ENCODE measurements at regions not wholly inside any gene's neighbourhood (a gene's known extent, or its start where the extent isn't known, plus 50 kb on each side); places are given as distances from the start of the nearest gene placed in this dataset.

DNA sequence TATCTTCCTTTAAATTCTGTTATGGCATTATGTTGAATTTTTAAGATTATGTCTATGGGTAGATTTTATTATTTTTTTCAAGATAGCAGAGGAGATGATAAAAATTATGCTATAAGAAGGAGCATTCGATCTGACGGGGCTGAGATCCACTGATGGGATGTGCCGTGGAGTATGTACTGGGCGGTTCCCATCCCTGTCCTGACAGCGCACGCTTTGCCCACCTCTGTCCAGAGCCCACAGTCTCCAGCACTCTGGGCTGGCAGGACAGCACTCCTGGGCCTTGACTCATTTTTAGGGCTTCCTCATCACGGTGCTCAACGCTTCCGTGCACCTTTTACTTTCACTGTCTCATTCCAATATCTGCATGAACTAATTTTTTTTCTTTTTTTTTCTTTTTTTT, 235.5 kb downstream of the TEX29 start:
- DNase-seq (ENCODE audit: low read depth in 2 of 2) = no peak

DNA sequence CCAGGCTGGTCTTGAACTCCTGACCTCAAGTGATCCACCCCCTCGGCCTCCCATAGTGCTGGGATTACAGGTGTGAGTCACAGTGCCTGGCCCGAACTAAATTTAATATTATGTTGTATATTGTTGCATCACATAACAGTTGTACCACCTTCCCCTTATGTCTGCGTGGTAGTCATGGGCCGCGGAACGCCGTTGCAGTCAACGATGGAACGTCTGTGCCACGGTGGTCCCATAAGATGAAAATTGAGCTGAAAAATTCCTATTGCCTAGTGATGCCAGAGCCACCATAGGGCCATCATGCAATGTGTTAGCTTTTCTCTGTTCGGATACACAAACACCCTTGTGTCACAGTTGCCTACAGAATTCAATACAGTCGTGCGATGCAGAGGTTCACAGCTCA, 236.1 kb downstream of the TEX29 start:
- DNase-seq (ENCODE audit: low read depth in 2 of 2) = no peak

DNA sequence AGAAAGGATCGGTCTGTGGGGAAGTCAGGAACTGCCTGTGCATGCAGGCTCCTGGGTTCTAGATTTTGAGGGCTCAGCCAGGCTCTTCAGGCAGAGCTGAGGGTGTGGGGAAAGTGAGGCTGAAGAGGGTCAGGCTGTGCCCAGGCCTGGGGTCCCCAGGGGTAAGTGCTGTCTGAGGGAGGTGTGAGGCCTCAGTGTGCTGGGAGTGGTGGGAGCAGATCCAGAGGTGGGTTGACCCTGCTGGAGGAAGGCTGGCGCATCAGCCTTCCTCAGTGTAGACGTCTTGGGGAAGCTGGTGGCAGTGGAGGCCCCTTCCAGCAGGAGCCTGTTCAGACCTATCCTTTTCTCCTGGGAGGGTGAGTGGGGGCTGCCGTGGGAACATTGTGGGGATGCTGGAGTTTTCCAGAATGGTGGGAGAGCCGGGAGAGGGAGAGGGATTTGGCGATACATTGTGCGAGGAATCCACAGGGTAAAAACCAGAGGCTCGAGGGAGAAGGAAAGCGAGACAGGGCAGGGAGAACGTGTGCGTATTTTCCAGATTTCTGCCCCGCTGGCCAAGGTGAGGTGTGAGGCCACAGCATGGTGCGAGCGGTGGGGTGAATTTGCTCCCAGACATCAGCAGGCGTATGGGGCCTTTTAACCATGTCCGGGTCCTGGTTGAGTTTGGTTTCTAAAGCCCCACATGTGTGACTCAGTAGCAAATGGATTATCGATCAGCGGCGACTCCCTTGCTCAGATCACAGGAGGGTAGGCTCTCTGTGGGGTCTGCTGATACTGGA, 237.7 kb downstream of the TEX29 start:
- no peak for DNase-seq (ENCODE audit: low read depth in 2 of 2)

DNA sequence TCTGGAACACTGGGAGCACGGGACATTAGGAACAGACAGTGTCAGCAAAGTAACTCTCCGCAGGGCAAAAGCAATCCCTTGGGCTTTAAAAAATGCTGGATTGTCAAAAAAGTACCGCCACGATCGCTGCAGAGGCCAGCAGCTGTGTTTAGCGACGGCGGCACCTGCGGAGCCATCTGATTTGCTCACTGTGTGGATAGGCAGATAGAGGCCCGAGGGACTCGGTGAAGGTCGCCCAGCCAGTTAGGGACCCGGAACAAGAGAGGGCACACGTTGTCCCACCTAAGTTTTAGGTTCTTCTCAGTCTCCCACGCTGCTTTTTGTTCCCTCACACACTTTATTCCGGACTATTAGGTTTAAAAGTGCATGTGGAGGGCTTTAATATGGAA, 238.3 kb downstream of the TEX29 start:
- no peak for DNase-seq (ENCODE audit: low read depth in 2 of 2)

DNA sequence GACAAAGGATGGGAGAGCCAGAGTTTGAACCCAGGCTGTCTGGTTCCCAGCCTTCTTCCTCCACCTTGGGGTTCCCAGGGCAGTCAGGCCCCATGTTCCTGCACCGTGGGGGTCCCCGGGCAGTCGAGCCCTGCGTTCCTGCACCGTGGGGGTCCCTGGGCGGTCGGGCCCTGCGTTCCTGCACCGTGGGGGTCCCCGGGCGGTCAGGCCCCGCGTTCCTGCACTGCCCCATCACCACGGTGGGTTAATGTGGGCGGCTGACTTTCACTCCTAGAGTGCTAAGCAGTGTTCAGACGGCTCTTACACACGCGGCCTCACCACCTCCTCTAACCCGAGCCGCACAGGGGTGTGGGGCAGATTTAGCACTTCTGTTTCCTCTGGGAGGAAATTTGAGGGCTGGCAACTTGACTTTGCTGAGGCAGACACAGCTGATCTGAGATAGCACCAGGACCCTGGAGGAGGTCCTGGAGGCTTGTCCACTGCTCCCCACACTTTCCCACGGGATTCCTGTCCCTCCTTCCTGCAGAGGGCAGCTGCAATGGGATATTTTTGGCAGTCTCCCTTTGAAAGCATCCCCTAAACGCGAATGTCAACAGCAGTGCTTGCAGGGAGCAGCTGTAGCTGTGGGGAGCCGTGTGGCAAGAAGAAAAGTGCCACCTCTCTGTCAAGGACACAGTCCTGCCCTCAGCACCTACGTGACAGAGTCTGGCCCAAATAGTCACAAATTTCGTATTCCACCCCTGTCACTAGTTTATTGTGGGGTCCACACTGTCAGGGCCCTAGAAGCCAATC, 239.4 kb downstream of the TEX29 start:
- no peak for DNase-seq (ENCODE audit: low read depth in 2 of 2)

DNA sequence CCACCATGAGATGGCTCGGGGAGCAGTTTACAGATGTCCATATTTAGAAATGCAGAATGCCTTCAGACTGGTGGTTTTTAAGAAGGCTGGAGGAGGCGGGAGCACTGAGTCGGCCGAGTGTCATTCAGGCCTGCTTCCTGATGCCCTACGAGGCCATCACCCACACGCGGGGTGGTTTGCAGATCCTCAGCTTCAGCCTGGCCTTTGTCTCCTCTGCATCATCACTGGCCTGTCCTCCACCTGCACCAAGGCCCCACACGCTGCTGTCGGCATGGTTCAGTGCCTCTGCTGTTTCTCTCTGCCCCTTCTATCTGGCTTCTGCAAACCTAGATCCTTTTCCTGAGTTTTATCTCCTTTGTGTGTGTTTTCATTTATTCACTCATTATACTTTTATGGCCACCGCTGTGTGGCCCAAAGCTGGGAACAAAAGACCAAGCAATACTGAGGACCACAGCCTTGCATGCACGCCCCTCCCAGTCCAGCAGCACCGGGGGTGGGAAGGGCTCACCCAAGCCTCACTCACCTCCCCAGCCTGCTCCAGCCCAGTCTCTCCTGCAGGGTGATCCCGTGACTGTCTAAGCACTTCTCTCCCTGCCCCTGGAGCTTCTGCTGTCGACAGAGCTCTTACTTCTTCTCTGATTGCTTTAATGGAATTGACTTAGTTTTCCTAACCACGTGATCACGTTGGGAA, 240.8 kb downstream of the TEX29 start:
- no peak for DNase-seq (ENCODE audit: low read depth in 2 of 2)

DNA sequence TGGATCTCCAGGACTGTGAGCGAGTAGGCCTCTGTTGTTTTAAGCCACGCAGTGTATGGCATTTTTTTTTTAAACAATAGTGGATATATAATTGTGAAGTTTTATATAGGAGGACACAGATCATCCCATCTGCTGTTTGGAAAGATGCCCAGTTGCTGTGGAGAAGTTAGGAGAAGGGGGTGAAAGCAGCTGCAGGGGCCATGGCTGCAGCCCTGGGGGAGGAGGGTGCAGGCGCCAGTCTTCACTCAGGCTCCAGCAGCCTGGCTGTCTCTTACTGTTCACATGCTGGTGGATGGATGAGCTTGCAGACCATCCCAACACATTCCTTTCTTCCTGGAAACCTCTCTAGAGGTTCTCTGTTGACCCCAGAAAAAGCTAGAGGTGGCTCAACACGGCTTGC, 242.3 kb downstream of the TEX29 start:
- no peak for DNase-seq (ENCODE audit: low read depth in 2 of 2)

DNA sequence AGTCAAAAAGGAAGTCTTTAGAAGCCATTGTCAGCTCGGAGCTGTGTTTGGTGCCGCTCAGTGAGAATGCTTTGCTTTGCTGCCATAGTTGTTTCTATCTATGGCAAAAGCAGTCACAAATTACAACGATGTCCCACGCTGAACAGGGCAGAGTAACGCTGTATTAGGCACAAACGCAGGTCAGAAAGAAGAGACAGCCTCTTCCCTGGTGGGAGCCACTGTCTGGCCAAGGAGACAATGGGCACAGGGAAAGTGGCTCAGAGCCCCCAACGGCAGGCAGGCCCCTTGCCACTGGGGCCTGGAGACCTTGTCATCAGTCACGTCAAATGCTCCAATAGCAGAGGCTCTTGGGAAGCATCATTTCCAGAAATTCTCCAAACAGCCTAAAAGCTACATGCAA, 244.2 kb downstream of the TEX29 start:
- no peak for DNase-seq (ENCODE audit: low read depth in 2 of 2)

DNA sequence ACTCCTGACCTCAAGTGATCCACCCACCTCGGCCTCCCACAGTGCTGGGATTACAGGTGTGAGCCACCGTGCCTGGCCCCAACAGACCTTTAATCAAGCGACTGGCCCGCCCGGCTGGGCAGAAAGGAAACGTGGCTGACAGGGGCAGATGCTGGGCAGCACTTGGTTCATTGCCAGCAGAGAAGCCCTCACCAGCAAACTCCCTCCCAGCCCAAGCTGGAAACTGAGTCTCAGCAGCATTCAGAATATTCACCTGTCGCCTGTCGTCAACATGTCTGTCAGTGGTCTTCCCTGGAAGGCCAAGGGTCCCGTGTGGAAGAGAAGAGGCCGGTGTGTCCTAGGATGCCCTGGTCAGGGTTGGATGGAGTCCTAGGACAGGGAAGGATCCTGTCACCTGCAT, 245.0 kb downstream of the TEX29 start:
- DNase-seq (ENCODE audit: low read depth in 2 of 2) = no peak

DNA sequence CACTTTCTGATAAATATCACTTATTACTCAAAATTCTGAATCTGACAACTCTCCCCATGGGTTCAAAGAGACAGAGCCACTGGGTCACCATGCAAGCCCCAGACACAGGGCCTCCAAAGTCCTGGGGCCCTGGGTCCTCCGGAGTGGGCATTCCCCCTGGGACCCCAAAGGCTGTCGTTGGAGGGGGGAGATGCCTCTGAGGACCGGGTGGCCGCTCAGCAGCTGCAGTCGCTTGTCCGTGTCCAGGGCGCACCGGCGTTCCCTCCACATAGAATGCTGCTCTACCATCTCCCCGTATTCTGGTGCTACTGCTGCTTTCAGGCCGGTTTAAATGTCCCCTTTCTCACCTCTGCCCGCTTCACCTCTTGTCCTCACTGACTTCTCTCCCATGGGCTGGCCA, 246.1 kb downstream of the TEX29 start:
- DNase-seq (ENCODE audit: low read depth in 2 of 2) = no peak

DNA sequence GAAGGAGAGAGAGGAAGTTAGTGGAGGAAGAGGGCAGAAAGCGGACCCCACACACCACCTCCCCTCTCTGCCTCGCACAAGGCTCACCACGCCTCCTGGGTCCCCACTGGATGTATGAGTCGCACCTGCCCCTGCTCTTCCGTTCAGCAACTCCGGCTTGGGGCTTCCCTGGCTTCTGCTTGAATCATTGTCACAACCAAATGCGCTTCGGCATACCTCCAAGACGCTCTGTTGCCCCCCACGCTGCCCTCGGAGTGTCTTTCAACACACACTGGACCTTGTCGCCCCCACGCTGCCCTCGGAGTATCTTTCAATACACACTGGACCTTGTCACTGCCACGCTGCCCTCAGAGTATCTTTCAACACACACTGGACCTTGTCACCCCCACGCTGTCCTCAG, 247.2 kb downstream of the TEX29 start:
- DNase-seq (ENCODE audit: low read depth in 2 of 2) = no peak

DNA sequence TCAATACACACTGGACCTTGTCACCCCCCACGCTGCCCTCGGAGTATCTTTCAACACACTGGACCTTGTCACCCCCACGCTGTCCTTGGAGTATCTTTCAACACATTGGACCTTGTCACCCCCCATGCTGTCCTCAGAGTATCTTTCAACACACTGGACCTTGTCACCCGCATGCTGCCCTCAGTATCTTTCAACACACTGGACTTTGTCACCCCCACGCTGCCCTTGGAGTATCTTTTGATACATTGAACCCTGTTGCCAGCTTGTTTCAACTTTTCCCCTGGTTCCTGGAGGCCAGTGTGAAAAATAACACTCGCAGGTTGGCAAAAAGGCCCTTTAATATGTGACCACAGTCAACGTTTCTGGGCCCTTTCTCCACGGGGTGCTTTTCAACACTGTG, 247.8 kb downstream of the TEX29 start:
- DNase-seq (ENCODE audit: low read depth in 2 of 2) = no peak

DNA sequence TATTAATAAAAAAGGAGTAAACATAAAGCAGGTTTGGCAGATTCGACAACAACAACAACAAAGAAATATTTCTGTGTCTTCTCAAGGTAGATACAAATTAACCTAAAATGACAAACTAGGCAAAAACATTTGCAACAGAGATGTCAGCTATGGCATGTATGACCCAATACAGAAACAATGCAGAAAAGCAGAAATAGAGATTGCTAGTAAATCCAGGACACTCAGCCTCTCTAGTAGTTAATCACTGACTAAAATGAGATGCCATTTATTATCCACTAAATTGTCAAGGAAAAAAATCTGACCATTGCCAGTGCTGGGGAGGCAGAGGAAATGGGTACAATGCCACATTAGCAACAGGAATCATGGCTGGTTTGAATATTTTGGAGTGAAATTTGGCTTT, 250.5 kb downstream of the TEX29 start:
- no peak for DNase-seq (ENCODE audit: low read depth in 2 of 2)

DNA sequence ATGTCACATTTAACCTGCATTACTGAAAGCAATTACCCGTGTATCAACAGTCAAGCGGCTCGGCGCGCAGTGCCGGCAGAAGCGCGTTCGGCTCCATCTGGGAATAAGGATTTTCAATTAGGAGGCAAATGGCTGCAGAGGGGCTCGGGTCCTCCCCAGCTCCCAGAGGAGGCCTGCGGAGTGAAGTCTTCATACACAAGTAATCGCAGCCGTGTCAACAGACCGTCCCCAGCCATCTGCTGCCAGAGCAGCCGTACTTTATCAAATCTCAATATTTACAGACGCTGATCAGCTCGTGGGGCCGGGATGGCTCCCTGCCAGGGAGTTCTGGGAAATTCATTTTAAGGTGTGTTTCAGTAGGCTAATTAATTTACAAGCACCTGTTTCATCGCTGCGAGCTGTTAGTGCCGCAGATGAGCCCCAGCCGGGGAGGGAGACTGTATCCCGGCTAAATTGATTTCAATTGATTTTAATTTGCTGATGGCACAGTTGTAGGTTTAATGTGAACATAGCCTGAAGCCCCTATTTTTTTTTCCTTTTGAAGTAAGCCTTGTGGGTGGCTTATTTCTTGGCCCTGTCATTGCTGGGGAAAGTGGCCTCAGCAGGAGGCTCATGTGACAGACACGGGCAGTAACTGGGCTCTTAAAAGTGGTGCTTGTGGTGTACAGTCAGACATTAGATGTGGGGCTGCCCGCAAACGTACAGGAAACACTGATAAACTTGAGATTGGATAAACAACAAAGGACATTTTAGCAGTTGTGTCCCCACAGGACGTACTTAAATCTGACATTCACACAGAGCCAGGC, 252.7 kb downstream of the TEX29 start:
- no peak for DNase-seq (ENCODE audit: low read depth in 2 of 2)

DNA sequence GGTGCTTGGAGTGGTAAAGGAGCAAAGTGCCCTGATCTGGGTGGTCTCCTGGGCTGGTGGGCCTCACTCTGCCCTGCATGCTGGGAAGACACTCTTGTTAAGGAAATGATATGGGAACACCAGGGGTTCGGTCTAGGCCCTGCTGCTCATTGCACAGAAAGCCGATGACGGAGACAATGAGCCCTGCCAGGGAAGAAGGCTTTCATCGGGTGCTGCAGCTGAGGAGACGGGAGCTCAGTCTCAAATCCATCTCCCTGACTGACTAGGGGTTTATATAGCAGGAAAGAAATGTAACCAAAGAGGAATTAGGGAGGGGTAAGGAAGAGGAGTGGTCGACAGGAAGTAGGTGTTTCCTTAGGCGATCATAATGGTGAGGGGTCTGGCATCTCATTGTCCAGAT, 253.4 kb downstream of the TEX29 start:
- no peak for DNase-seq (ENCODE audit: low read depth in 2 of 2)

DNA sequence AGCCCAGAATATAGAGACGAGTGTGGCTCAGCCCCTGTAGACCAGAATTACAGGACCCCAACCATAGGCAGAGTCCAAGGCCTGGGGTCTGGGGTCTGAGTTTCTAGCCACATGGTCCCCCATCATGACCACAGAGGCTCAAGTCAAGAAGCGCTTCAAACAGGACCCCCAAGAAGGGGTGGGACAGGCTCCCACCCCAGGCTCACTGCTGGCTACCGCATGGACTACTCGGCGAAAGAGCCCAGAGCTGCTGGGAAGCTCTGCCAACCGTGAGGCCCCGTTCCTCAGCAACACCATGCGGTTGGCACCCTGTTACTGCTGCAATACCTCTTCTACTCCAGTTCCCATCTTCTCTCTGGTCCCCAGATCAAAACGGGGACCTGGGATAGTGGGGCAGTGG, 254.8 kb downstream of the TEX29 start:
- no peak for DNase-seq (ENCODE audit: low read depth in 2 of 2)

DNA sequence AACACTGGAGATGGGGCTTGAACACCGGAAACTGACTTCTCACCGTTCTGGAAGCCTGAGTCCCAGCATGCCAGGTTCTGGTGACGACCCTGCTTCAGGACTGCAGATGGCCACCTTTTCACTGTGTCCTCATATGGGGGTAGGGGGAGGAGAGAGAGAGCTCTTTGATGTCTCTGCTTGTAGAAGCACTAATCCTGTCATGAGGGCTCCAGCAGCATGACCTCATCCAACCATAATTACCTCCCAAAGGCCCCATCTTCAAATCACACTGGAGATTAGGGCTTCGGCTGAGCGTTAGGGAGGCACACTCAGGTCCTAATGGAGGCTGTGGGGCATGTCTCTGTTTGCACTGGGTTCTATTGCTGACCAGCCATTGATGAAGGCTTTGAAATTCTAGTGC, 255.3 kb downstream of the TEX29 start:
- DNase-seq (ENCODE audit: low read depth in 2 of 2) = no peak

DNA sequence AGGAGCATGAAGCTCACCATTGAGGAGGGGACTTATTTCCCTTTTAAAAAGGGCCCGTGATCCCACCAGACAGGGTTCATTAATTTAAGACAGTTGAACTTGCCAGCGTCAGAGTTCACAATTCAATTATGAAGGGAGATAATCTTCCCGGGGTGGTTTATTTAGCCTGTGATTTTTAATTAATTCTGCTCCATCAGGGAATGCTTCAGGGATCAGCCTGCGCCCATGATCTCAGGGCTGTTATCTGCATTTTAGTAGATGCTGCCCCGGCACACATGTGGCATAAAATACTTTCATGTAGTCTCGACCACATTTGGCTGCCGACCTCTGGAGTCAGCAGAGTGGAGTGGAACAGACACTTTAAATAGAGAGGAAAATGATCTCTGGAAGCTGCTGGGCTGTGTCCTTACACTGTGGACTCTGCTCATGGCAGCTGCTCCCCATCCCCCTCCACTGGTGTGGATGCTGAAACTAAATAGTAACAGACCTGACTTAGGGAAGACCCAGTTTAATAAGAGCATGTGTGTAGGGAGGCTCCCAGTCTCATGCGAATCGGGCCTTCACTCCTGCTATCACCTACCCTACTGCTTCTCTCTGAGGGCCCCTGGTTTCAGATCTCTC, 256.9 kb downstream of the TEX29 start:
- no peak for DNase-seq (ENCODE audit: low read depth in 2 of 2)

DNA sequence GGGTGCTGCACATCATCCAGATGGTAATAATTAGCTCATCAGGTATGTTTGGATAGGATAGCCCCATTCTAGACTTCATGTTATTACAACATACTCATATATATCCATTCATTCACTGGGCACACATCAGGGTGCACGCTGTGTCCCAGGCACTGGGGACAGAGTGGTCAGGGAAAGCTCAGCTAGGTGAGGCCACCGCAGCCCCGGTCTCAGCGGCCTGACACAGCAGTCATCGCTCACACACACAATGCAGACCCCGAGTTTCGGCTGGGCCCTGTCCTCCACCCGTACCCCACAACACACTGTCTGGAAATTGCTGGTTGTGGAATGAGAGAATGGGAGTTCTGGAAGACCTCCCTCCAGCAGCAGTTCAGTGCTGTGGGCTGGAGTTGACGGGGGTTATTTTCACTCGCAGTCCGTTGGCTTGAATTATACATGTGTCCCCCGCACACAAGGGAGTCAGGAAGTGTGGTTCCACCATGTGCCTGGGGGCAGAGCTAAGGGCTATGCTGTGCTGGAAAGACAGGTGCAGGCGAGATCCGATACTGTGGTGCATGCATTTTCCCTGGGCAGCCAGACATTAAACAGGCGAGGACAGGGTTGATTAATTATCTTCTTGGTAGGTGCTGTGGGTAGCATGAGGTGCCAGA, 257.6 kb downstream of the TEX29 start:
- DNase-seq (ENCODE audit: low read depth in 2 of 2) = no peak

DNA sequence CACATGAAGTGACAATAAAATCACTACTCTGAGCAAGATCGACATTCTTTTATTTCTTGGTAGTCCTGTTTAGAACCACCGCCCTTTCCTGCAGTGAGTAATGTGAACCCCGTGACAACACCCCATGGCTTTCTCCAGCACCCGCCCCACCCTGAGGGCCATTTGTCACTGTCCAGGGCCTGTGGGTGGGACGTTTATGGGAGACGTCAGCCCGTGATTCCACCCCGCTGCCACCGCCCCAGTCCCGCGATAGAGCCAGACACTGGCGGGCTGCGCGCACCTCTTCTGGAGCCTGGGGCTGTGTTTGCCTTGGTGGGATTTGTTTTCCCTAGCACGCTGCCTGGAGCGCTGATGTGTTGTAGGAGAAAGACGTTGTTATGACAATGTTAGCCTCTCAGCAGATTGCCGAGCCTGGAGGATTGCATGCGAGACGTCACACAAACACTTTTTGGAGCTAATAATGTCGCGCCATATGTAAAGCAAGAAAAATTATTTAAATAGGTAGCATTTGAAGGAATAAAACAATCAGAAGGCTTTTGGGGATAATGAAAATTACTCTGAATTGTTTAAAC, 263.7 kb downstream of the TEX29 start:
- no peak for DNase-seq (ENCODE audit: low read depth in 2 of 2)

DNA sequence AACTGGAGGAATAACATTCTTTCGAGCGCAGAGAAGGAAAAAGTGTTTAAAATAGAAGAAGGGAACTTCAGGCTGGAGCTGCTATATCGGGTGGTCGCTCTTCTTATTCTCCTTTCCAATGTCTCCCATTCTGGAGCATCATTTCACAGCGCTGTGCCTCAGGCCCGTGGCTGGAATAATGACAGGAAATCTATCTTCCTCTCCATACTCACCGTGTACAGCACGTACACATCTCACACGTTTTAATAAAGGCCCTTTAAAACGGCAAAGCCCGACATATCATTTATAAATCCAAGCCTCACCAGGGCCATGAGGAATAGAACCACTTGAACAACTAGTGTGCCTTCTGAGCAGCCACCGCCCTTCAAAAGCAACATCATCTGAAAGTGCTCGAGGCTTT, 264.4 kb downstream of the TEX29 start:
- DNase-seq (ENCODE audit: low read depth in 2 of 2) = no peak

Data from stimulated activated CD4-positive, alpha-beta T cell treated with anti-CD3 and anti-CD28 coated beads, Interleukin-1b, Interleukin-23, amount 100 ng/mL, for 1 hour (primary cell).